Fibroblast of lung (primary cell): ENCODE measurements at regions not wholly inside any gene's neighbourhood (a gene's known extent, or its start where the extent isn't known, plus 50 kb on each side); places are given as distances from the start of the nearest gene placed in this dataset.

ENCODE experiments used
- CTCF ChIP-seq, 2 donors: IDR thresholded peaks in 1 of 2; conservative IDR thresholded peaks in 1 of 2; 1 replicate in 1 of 2; 2 replicates in 1 of 2; pipeline ENCODE4 v1.5.1; 2011 to 2012; ENCODE audit warnings: low read length in 2 of 2, control low read depth in 1 of 2, inconsistent platforms in 1 of 2, low read depth in 1 of 2, mild to moderate bottlenecking in 1 of 2
- EZH2 ChIP-seq: IDR thresholded peaks from 2 replicates; pipeline ENCODE4 v1.5.1; 2012; ENCODE audit warnings: low read length, control low read depth, mild to moderate bottlenecking; ENCODE audit errors: missing control alignments

DNA sequence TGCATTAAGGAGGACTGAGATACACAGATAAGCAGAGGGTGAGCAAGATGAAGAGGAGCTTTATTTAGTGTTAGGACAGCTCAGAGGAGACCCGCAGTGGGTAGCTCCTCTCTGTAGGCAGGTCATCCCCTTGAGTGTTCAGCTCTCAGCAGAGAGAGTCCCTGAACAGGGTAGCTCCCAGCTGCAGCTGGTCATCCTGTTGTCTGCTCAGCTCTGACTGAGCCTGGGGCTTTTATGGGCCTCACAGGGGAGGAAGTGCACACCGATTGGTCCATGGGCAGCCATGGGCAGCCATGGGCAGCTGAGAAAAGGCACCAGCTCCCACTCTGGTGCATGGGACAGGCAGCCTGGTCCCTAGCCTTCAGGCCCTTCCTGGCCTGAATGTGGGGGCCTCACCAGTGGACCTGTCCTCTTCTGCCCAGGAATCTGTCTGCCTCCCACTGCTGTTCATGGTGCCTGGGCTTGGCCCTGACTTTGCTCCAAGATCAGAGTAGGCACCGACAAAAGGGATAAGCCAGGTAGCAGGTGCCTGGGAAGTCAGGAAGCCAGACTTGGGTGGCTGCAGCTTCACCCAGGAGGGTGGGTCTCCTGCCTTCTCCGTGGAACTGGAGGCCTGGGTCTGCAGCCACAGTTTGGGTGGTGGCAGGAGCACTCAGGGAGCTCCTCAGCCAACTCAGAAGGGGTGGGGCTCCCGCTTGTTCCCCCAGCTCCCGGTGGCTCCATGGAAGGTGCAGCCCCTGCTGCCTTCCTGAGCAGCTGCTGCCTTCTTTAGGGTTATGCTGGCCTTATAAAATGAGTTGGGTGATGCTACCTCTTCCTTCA is 54.7 kb downstream of the MYEOV start:
- no peak for TF ChIP-seq EZH2
- TF ChIP-seq CTCF (conservative IDR thresholded peaks at IDR 0.05 in 1 of 2, IDR thresholded peaks at IDR 0.05 in 1 of 2; ENCODE audit: low read depth in 1 of 2, low read length in 2 of 2): no peak
